ENCODE measurements at regions not wholly inside any gene's neighbourhood (a gene's known extent, or its start where the extent isn't known, plus 50 kb on each side); places are given as distances from the start of the nearest gene placed in this dataset.
"Not testable (repeated sequence)": the region's sequence is repeated elsewhere in the genome, so short reads cannot be mapped to it uniquely, and the experiment has no call there.

DNA sequence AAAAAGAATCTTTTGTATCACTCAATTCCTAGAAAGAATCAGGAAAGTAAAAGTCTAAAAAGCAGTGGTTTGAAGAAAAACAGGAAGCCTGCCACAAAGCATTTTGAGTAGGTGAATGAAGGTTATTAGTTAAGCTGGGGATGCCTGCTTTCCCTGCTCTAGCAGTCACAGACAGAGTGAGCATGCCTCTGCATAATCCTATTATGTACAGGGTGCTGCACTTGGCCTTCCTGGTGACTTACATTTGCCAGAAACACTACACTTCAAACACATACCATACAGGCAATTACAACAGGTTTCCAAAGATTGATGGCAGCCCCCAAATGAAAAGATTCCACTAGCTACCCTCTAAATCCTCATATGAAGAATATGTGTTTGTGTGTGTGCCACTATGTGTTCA, 130.8 kb downstream of the TPBG start:
- no peak overlapping the region for H3K4me2 ChIP-seq (replicated peaks; ENCODE audit: extremely low read depth, low read length, poor library complexity, severe bottlenecking)
- DNase-seq: no peak
- no peaks in the 10 kb centered on the region for H4K20me1 ChIP-seq (ENCODE audit: insufficient read depth, low read length)
- peaks cover 0 to 1% (median 0%) of the 10 kb centered on the region in 3 donors for H3K27me3 Mint-ChIP-seq (ENCODE audit: low read depth in 3 of 3)
- H3K4me1 Mint-ChIP-seq: no peaks in the 10 kb centered on the region
- H3K36me3 Mint-ChIP-seq: no peaks in the 10 kb centered on the region
- H3K4me1 ChIP-seq (ENCODE audit: control insufficient read depth in 1 of 2, insufficient read depth in 2 of 2, low read length in 2 of 2): no peaks in the 10 kb centered on the region
- intact Hi-C loops (cut with micrococcal nuclease): no loop called here
- H3K27ac ChIP-seq (ENCODE audit: low read depth in 1 of 2, low read length in 2 of 2): no peak overlapping the region
- H3K9ac ChIP-seq (ENCODE audit: insufficient read depth, low read length, poor library complexity, severe bottlenecking): no peak overlapping the region
- no peaks in the 10 kb centered on the region for H3K36me3 ChIP-seq (replicated peaks in 1 of 2; ENCODE audit: control insufficient read depth in 1 of 2, insufficient read depth in 2 of 2, low read length in 2 of 2)
- peaks cover 0 to 11% (median 3%) of the 10 kb centered on the region in 7 donors for H3K9me3 Mint-ChIP-seq
- no peak overlapping the region for H3K27ac Mint-ChIP-seq
- no peaks in the 10 kb centered on the region for H3K27me3 ChIP-seq (ENCODE audit: control insufficient read depth in 2 of 2, insufficient read depth in 2 of 2, low read length in 2 of 2)
- TF ChIP-seq, protein P1, sequence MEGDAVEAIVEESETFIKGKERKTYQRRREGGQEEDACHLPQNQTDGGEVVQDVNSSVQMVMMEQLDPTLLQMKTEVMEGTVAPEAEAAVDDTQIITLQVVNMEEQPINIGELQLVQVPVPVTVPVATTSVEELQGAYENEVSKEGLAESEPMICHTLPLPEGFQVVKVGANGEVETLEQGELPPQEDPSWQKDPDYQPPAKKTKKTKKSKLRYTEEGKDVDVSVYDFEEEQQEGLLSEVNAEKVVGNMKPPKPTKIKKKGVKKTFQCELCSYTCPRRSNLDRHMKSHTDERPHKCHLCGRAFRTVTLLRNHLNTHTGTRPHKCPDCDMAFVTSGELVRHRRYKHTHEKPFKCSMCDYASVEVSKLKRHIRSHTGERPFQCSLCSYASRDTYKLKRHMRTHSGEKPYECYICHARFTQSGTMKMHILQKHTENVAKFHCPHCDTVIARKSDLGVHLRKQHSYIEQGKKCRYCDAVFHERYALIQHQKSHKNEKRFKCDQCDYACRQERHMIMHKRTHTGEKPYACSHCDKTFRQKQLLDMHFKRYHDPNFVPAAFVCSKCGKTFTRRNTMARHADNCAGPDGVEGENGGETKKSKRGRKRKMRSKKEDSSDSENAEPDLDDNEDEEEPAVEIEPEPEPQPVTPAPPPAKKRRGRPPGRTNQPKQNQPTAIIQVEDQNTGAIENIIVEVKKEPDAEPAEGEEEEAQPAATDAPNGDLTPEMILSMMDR (IDR thresholded peaks at IDR 0.05): no peak
- no peak overlapping the region for H3K4me3 ChIP-seq (replicated peaks in 1 of 3; ENCODE audit: low read depth in 2 of 3, low read length in 3 of 3)
- H3K4me3 Mint-ChIP-seq: no peak overlapping the region
- H2AFZ ChIP-seq (ENCODE audit: insufficient read depth, low read depth, low read length, poor library complexity, severe bottlenecking): no peak overlapping the region
- H3K79me2 ChIP-seq (ENCODE audit: insufficient read depth, low read length): no peaks in the 10 kb centered on the region
- H3K9me3 ChIP-seq (replicated peaks in 1 of 2; ENCODE audit: control insufficient read depth in 1 of 2, insufficient read depth in 1 of 2, low read length in 2 of 2): peaks cover 8 to 13% of the 10 kb centered on the region in 2 donors

DNA sequence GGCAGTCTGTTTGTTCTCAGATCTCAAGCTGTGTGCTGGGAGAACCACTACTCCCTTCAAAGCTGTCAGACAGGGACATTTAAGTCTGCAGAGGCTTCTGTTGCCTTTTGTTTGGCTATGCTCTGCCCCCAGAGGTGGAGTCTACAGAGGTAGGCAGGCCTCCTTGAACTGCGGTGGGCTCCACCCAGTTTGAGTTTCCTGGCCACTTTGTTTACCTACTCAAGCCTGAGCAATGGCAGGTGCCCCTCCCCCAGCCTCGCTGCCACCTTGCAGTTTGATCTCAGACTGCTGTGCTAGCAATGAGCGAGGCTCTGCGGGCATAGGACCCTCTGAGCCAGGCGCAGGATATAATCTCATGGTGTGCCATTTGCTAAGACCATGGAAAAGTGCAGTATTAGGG, 138.3 kb downstream of the TPBG start:
- H3K4me2 ChIP-seq (replicated peaks; ENCODE audit: extremely low read depth, low read length, poor library complexity, severe bottlenecking); H3K27me3 ChIP-seq (ENCODE audit: control insufficient read depth in 2 of 2, insufficient read depth in 2 of 2, low read length in 2 of 2); H3K36me3 Mint-ChIP-seq; H3K4me3 Mint-ChIP-seq; H3K27me3 Mint-ChIP-seq (ENCODE audit: low read depth in 3 of 3); H3K79me2 ChIP-seq (ENCODE audit: insufficient read depth, low read length); H3K4me1 Mint-ChIP-seq; H3K27ac ChIP-seq (ENCODE audit: low read depth in 1 of 2, low read length in 2 of 2); H3K4me3 ChIP-seq (replicated peaks in 1 of 3; ENCODE audit: low read depth in 2 of 3, low read length in 3 of 3); H4K20me1 ChIP-seq (ENCODE audit: insufficient read depth, low read length); H3K4me1 ChIP-seq (ENCODE audit: control insufficient read depth in 1 of 2, insufficient read depth in 2 of 2, low read length in 2 of 2); DNase-seq; H3K36me3 ChIP-seq (replicated peaks in 1 of 2; ENCODE audit: control insufficient read depth in 1 of 2, insufficient read depth in 2 of 2, low read length in 2 of 2); intact Hi-C loops (cut with micrococcal nuclease); H2AFZ ChIP-seq (ENCODE audit: insufficient read depth, low read depth, low read length, poor library complexity, severe bottlenecking); H3K9ac ChIP-seq (ENCODE audit: insufficient read depth, low read length, poor library complexity, severe bottlenecking); H3K27ac Mint-ChIP-seq: not testable (repeated sequence)
- peaks cover 2 to 19% (median 5%) of the 10 kb centered on the region in 7 donors for H3K9me3 Mint-ChIP-seq
- H3K9me3 ChIP-seq (replicated peaks in 1 of 2; ENCODE audit: control insufficient read depth in 1 of 2, insufficient read depth in 1 of 2, low read length in 2 of 2): peaks cover 0 to 14% of the 10 kb centered on the region in 2 donors
- 80% methylated on average over 5 of the region's 5 CpGs for WGBS (ENCODE audit: insufficient coverage)
